ENCODE measurements at regions not wholly inside any gene's neighbourhood (a gene's known extent, or its start where the extent isn't known, plus 50 kb on each side); places are given as distances from the start of the nearest gene placed in this dataset.
"Not testable (repeated sequence)": the region's sequence is repeated elsewhere in the genome, so short reads cannot be mapped to it uniquely, and the experiment has no call there.

DNA sequence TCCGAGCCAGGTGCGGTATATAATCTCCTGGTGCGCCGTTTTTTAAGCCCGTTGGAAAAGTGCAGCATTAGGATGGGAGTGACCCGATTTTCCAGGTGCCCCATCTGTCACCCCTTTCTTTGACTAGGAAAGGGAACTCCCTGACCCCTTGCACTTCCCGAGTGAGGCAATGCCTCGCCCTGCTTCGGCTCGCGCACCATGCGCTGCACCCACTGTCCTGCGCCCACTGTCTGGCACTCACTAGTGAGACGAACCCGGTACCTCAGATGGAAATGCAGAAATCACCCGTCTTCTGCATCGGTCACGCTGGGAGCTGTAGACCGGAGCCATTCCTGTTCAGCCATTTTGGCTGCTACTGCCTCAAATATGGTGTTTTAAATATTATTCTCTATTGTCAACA, 198.0 kb downstream of the MEIS1 start:
- not testable (repeated sequence) for DNase-seq

DNA sequence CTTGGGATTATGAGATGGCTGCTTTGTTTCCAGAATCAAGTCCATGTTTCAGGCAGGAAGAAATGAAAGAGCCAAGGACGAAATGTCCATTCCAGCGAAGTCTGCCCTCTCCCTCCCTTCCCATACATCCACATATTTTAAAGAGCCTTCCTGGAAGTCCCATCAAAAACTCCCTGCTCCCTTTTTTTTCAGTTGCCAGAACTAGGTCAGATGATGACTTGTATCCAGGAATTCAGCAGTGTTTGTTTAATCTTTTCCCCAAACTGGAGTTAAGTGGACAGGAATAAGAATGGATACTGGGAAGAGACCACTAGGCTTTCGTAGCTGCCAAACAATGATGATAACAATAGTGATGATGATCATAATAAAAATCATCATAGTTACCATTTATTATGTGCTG, 198.7 kb downstream of the MEIS1 start:
- no peak for DNase-seq

DNA sequence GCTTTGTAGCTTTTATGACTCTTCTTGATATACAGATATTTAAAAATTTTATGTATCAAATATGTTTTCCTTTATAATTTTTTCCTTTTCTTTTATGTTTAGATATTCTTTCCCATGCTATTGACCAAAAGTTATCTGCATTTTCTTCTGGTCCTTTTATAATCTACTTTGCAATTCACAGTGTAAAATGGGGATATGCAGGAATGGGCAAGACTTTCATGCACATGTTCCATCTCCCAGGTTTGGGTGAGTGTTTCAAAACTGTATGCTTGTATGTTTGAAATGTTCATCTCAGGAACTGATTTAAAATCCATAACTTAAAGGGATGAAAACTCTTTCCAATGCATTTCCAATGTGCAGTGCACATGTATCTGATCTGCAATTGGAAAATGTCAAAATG, 199.9 kb downstream of the MEIS1 start:
- DNase-seq, result no peak

GRCh38 chr2:66641685-66642084, 206.8 kb downstream of the MEIS1 start:
- DNase-seq, result peak; percentile 18

GRCh38 chr2:66648081-66648480, 213.2 kb downstream of the MEIS1 start:
- not testable (repeated sequence) for DNase-seq

DNA sequence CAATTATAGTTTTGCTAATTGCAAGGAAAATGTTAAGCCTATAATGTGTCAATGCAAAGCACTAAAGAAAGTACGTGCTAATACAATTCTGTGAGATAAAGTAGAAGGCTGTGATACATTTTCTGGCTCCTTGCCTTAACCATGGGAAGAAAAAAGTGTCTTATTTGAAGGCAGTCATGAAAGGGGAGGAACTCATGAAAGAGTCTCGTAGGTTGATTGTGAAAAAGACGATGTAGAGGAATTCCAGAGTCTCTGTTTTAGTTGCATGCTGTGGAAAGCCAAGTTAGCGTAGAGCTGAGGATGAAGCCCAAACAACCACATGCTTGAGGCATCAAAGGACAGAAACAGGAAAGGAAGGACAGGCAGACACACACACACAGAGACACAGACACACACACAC, 214.1 kb downstream of the MEIS1 start:
- DNase-seq, result no peak

DNA sequence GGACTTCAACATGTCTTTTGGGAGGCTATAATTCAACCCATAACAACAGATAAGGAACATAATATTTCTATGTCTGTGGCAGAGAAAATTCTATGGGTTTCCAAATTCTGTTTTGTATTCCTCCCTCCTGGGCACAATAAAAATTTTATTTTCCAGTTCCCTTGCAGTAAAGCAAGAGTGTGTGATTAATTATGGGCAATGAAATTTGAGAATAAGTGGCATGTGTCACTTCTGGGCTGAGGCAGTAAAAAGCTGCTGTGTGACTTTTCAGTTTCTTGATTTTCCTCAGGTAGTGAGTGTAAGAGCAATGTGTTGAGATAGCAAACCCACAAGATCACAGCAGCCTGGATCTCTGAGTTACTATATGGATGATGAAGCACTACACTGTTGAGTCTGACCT, 216.4 kb downstream of the MEIS1 start:
- DNase-seq, result no peak

DNA sequence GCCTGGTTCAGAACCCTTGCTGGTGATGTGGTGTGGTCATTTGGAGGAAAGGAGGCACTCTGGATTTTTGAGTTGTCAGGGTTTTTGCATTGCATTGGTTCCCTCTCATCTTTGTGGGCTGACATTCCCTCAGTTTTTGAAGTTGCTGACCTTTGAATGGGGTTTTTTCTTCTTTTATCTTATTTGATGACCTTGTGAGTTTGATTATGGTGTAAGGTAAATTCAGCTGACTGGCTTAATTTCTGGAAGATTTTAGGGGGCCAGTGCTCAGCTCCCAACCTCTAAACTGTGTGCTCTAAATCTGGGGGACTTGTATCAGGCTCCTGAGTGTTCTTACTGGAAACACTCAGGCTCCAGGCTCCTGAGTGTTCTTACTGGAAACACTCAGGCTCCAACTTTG, 225.9 kb downstream of the MEIS1 start:
- no peak for DNase-seq

DNA sequence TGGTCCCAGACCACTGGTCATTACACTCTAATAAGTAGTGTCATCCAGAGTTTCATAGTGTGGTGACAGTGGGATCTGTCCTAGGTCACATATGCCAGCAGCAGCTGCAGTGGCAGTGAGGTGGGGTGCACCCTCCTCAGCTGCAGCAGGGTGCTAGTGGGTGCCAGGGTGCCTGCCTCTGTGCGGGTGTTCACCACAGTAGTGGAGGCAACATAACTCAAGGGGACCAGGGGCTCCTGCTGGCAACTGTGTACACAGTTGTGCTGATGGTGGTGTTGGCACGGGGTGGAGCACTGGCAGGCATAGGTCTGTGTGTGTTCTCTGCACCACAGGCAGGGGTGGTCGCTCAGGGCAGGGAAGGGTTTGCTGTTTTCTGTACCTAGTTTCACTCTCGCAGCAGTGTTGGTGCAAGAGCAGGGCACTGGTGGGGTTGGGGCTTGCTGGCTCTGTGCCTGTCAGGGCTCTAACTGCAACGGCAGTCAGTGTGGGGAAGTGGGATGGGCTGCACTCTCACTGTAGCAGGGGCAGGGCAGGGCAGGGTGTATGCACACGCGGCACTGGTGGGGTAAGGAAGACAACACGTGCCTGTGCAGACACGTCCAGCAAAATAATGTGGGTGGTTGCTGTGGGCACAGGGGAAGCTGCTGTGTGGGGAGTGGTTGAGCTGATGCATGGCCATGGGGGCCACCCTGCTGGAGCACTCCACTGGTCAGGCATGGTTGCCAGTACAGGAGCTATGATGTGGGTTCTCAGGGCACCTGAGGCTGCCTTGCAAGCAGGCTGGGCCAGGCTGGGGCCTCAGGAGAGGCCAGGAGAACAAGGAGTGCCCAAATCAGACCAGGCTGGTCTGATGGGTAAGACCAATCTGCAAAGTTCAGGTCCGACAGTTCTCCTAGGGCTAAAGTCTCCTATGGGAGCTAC, 226.6 kb downstream of the MEIS1 start:
- no peak for DNase-seq

GRCh38 chr2:66665124-66665984, 230.4 kb downstream of the MEIS1 start:
- no peak for DNase-seq

DNA sequence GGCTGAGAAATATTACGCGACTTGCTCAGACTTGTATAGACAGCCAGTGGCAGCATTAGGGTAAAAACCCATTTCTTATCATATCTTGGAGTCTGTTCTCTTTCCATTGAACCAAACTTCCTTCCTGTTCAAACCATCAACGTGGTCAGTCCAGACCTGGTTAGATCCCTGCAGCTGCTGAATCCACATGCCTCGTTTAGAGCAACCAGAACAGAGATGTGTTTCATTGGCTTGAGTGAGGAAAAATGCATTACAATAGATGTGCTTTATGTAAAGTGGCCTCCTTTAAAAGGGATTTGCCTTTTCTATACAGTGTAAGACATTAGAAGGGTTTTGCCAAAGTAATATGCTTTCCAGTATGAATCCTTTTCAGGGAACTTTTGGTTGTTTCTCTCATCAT, 232.4 kb downstream of the MEIS1 start:
- DNase-seq, result no peak

DNA sequence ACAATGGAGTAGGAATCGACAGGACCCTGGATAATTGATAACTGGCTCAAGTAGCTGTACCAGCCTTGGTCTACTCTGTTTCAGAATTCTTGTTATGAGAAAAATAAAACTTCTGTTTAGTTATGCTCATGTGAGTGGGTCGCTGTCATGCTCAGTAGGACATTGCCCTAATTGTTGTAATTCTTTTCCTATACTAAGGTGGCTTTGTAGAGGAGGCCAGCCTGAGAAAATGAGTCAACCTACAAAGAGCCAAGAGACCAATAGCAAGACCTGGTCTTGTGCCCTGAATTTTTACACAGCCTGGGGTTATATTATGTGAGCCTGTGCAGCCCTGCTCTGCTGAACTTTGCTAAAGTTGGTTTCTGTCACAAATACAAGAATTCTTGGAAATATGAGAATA, 238.4 kb downstream of the MEIS1 start:
- no peak for DNase-seq

GRCh38 chr2:66674087-66674486, 239.2 kb downstream of the MEIS1 start:
- no peak for DNase-seq

DNA sequence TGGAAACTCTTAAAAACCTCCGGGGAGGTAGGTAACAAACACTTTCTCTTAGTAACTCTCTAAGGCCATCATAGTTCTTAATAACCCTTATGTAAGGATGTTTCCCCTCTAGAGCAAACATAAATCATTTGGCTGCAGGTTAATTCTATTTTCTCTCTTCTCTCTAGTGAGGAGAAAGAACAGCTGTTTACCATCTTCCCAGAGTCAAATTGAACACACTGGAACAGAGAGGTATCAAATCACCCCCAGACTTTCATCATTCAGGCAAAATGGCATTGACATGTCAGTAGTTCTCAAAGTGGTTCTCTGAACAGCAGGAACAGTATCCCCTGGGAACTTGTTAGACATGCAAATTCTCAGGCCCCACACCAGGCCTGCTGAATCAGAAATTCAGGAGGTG, 240.7 kb downstream of the MEIS1 start:
- DNase-seq, result no peak

DNA sequence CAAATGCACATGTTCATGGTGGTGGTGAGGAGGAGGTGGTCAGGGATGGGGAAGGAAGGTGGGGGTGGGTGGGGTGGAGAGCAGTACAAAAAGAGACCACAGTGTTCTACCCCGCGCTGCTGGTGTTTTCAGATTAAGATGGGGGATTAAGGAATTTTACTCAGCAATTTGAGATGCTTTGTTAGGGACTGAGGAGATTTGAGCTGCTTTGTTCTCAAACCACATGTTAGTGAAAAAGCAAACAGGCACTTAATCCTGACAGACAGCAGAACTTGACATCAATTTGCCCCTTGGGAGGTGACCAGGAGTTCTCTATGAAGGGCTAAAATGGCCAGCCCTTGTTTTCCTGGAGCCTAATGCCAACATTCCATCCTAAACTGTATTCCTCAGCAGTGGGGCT, 244.5 kb downstream of the MEIS1 start:
- no peak for DNase-seq

GRCh38 chr2:66682476-66682875, 247.6 kb downstream of the MEIS1 start:
- DNase-seq, result no peak

DNA sequence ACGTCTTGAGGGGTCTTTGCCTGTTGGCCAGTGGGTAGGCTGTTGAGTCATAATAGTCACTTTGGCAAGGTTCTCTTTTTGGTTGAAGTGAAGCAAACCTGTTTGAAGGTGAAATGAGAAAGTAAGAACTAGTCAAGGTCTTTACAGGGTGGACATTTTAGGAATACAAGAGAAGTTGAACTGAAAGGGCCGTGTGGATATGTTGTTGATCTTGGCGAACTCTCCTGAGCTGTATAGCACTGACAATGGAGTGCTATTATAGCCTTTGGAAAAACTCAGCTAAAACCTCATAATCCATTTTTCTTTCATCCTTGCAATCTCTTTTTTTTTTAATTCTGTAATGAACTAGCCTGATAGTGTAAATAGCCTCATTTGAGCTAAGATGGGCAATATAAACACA, 248.1 kb downstream of the MEIS1 start:
- no peak for DNase-seq

DNA sequence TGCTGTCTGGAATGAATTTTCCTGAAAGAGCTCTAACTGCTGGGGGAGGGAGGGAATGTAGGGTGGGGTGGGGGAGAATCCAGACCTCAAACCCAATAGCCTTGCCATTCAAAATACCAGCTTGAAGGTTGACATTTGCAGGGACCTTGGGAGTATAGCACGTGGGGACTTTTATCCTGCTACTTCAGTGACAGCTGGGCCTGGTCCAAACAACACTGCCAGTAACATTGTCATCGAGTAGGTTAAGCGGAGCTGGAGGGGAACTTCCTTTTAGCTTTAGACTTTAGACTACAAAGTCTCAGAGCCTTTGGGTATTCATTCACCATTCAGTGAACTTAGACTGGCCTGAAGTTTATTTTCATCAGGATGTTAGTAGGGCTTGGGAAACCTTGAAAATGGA, 248.7 kb downstream of the MEIS1 start:
- DNase-seq, result no peak

DNA sequence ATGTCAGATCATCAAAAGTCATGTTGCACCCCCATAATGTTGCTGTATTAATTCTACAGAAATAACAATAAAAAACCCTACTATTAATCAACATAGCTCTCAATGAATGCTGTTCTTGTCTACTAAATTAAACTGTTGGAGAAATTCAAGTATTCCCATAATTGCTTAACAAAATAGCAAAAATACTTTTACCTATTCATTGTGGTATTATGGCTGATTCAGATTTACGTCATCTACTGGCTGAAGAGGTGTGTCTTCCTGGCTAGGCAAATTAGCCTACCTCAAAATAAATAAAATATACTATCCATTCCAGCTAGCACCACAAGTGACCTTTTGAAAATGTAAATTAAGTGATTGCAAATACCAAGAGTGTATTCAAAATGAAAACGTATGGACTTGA, 249.4 kb downstream of the MEIS1 start:
- no peak for DNase-seq

- no peak for DNase-seq
Observed at GRCh38 chr2:66686755-66687154, 251.8 kb downstream of the MEIS1 start.

DNA sequence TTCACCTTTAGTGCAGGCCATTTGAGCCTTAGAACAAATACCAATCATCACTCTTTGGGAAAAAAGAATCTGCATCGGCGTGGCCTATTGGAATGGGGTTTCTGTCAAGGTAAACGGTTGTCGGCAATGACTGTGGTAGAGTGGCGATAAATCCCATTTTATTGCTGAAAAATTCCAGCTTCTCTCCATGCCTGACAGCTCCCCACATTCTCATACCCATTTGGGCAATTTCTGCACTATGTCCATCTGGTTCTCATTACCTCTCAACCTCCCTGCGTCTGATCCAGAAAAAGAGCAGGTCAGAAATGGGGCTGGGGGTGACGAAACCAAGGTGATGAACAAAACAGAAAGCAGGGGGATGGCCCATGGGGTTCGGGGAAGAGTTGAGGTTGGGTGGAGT, 254.0 kb downstream of the MEIS1 start:
- DNase-seq, result no peak

DNA sequence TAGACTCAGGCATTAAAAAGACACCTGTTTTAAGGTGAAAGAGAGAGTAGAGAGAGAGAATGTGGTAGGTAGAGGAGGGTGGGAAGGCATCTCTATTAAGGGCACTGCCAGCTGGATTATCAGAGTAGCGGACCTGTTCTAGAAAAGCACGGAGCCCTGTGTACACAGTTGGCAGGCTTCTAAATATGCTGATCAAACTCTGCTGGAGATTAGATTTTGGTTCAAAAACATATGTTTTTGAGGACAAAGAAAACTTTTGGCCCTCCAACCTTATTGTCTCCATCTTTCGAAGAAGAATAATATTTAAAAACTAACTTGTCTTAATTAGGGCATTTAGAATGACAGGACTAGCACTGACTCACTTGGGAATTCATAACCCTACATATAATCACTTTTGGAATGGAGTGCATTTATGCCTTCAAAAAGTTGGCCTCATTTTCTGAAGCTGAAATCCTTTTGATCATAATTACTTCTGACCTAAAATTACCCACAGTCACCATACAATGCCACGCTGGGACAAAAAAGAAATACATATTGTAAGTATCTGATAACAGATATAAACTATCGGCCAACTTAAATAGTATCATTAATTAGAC, 254.6 kb downstream of the MEIS1 start:
- DNase-seq, result no peak
